GM18870 (cell line): ENCODE measurements at regions not wholly inside any gene's neighbourhood (a gene's known extent, or its start where the extent isn't known, plus 50 kb on each side); places are given as distances from the start of the nearest gene placed in this dataset.

Experiments used
- ATAC-seq: cut with Tn5 transposase; IDR thresholded peaks from one replicate; pipeline ENCODE4 v1.9.1; 2021; ENCODE audit warnings: moderate library complexity; ENCODE audit not compliant: unreplicated experiment

- ATAC-seq = no peak
Measured at GRCh38 chr1:221067721-221068120, 188.5 kb downstream of the HLX start.

GRCh38 chr1:221069178-221069903 is 190.1 kb downstream of the HLX start:
- ATAC-seq = peak; percentile 80

- no peak for ATAC-seq
Measured at GRCh38 chr1:221069986-221070385, 190.7 kb downstream of the HLX start.

GRCh38 chr1:221071777-221072176 is 192.5 kb downstream of the HLX start:
- ATAC-seq = no peak

GRCh38 chr1:221072214-221072613 is 193.0 kb downstream of the HLX start:
- no peak for ATAC-seq

- no peak for ATAC-seq
Measured at GRCh38 chr1:221074332-221074731, 195.1 kb downstream of the HLX start.

GRCh38 chr1:221075911-221076310 is 196.7 kb downstream of the HLX start:
- ATAC-seq = no peak

GRCh38 chr1:221076391-221076811 is 197.2 kb downstream of the HLX start:
- ATAC-seq = no peak

- no peak for ATAC-seq
Measured at GRCh38 chr1:221078260-221078965, 199.2 kb downstream of the HLX start.

GRCh38 chr1:221083902-221084301 is 204.7 kb downstream of the HLX start:
- no peak for ATAC-seq

- ATAC-seq = no peak
Measured at GRCh38 chr1:221084681-221085080, 205.4 kb downstream of the HLX start.

- ATAC-seq = no peak
Measured at GRCh38 chr1:221085701-221086375, 206.6 kb downstream of the HLX start.

GRCh38 chr1:221087919-221088318 is 208.7 kb downstream of the HLX start:
- ATAC-seq = no peak

- ATAC-seq = no peak
Measured at GRCh38 chr1:221089273-221089672, 210.0 kb downstream of the HLX start.

GRCh38 chr1:221089803-221090202 is 210.6 kb downstream of the HLX start:
- ATAC-seq = no peak

- no peak for ATAC-seq
Measured at GRCh38 chr1:221093903-221094791, 214.9 kb downstream of the HLX start.

- ATAC-seq = no peak
Measured at GRCh38 chr1:221097479-221098281, 218.4 kb downstream of the HLX start.

GRCh38 chr1:221098471-221099405 is 219.5 kb downstream of the HLX start:
- no peak for ATAC-seq
